ENCODE measurements at regions not wholly inside any gene's neighbourhood (a gene's known extent, or its start where the extent isn't known, plus 50 kb on each side); places are given as distances from the start of the nearest gene placed in this dataset.

- Histone ChIP-seq H3K4me2 (ENCODE audit: low read length) (no peak overlapping the region), H3K4me1 (ENCODE audit: control insufficient read depth in 1 of 2, insufficient read depth in 2 of 2, low read length in 2 of 2) (no peaks in the 10 kb centered on the region), H3K9ac (ENCODE audit: low read length) (no peak overlapping the region), H3K9me3 (ENCODE audit: control insufficient read depth in 1 of 2, insufficient read depth in 1 of 2, low read depth in 1 of 2, low read length in 2 of 2) (no peaks in the 10 kb centered on the region), H3K27ac (ENCODE audit: low read depth, low read length) (no peak overlapping the region), H3K27me3 (ENCODE audit: insufficient read depth, low read length) (no peaks in the 10 kb centered on the region; the same call in 1 of the 2 replicates), H4K20me1 (ENCODE audit: insufficient read depth) (no peaks in the 10 kb centered on the region), H3K4me3 (replicated peaks in 1 of 2; ENCODE audit: low read depth in 1 of 2, low read length in 2 of 2) (no peak overlapping the region), H2AFZ (ENCODE audit: low read depth, low read length, poor library complexity, severe bottlenecking) (no peak overlapping the region), H3K9me2 (ENCODE audit: insufficient read depth) (no peaks in the 10 kb centered on the region), H3K36me3 (ENCODE audit: control insufficient read depth in 1 of 2, insufficient read depth in 2 of 2, low read length in 2 of 2) (no peaks in the 10 kb centered on the region), H3K79me2 (ENCODE audit: insufficient read depth, low read length) (no peaks in the 10 kb centered on the region)
- DNase-seq (ENCODE audit: low read depth, low spot score) = no peak
- CTCF ChIA-PET = no interaction called here
- POLR2A ChIA-PET = no interaction called here
- RAD21 ChIA-PET (ENCODE audit: low non-redundant PET in 1 of 2, low total read pairs in 2 of 2, uncharacterized antibody in 2 of 2, unreplicated experiment in 2 of 2) = no interaction called here
- TF ChIP-seq ZBTB33 (IDR thresholded peaks at IDR 0.05; ENCODE audit: extremely low read depth, insufficient replicate concordance, low read length) = no peak
- intact Hi-C loops (cut with micrococcal nuclease) = no loop called here
- no peak for ATAC-seq
- BruUV-seq (replicated peaks) = no TSS peak
These were observed 90.2 kb downstream of the SLC5A7 start for GRCh38 chr2:108076527-108076926.

- Histone ChIP-seq H3K4me2 (ENCODE audit: low read length) (no peak overlapping the region), H2AFZ (ENCODE audit: low read depth, low read length, poor library complexity, severe bottlenecking) (no peak overlapping the region), H4K20me1 (ENCODE audit: insufficient read depth) (no peaks in the 10 kb centered on the region), H3K9me3 (ENCODE audit: control insufficient read depth in 1 of 2, insufficient read depth in 1 of 2, low read depth in 1 of 2, low read length in 2 of 2) (no peaks in the 10 kb centered on the region), H3K4me3 (replicated peaks in 1 of 2; ENCODE audit: low read depth in 1 of 2, low read length in 2 of 2) (no peak overlapping the region), H3K27ac (ENCODE audit: low read depth, low read length) (no peak overlapping the region), H3K9ac (ENCODE audit: low read length) (no peak overlapping the region), H3K4me1 (ENCODE audit: control insufficient read depth in 1 of 2, insufficient read depth in 2 of 2, low read length in 2 of 2) (no peaks in the 10 kb centered on the region), H3K27me3 (ENCODE audit: insufficient read depth, low read length) (no peaks in the 10 kb centered on the region; the same call in 1 of the 2 replicates), H3K79me2 (ENCODE audit: insufficient read depth, low read length) (no peaks in the 10 kb centered on the region), H3K9me2 (ENCODE audit: insufficient read depth) (no peaks in the 10 kb centered on the region), H3K36me3 (ENCODE audit: control insufficient read depth in 1 of 2, insufficient read depth in 2 of 2, low read length in 2 of 2) (no peaks in the 10 kb centered on the region)
- no peak for DNase-seq (ENCODE audit: low read depth, low spot score)
- no peak for ATAC-seq
- ChIA-PET POLR2A (no interaction called here), CTCF (no interaction called here), RAD21 (ENCODE audit: low non-redundant PET in 1 of 2, low total read pairs in 2 of 2, uncharacterized antibody in 2 of 2, unreplicated experiment in 2 of 2) (no interaction called here)
- BruUV-seq (replicated peaks) = no TSS peak
- intact Hi-C loops (cut with micrococcal nuclease) = no loop called here
- TF ChIP-seq CBX3 (IDR thresholded peaks at IDR 0.05; ENCODE audit: low read depth) = no peak
These were observed 93.4 kb downstream of the SLC5A7 start for GRCh38 chr2:108079736-108080135.

Measured in HCT116 (cell line).